B cell (primary cell): ENCODE measurements at regions not wholly inside any gene's neighbourhood (a gene's known extent, or its start where the extent isn't known, plus 50 kb on each side); places are given as distances from the start of the nearest gene placed in this dataset.

Experiments used
- ATAC-seq: fragments of 200-7000 bp; cut with Tn5 transposase; one replicate; pipeline ENCODE4 v1.10.0; 2021; ENCODE audit warnings: low read depth, mild to moderate bottlenecking, moderate number of reproducible peaks, moderate library complexity
- CTCF ChIA-PET: fragments of 350-600 bp; sonication (Branson Sonifier 250); formaldehyde crosslinking; loops from one replicate; lab custom pipeline; 2021; ENCODE audit warnings: antibody characterized with exemption, inconsistent platforms; lab: Charles Lee
- POLR2A ChIA-PET: fragments of 350-600 bp; sonication (Branson Sonifier 250); formaldehyde crosslinking; loops from one replicate; lab custom pipeline; 2021; ENCODE audit warnings: antibody characterized with exemption; lab: Charles Lee
- DNase-seq: peaks from one replicate; pipeline ENCODE4 v3.0.0; 2013
- H2AFZ ChIP-seq: 2 replicates; pipeline ENCODE4 v1.6.1; 2012; ENCODE audit warnings: mild to moderate bottlenecking, low read depth, low read length; ENCODE audit not compliant: insufficient read depth, poor library complexity, severe bottlenecking
- H3K27ac ChIP-seq, 2 donors: 1 replicate in 1 of 2; 2 replicates in 1 of 2; pipeline ENCODE4 v1.5.1; 2012 to 2013; ENCODE audit warnings: low read length in 2 of 2, mild to moderate bottlenecking in 2 of 2, moderate library complexity in 1 of 2
- H3K27me3 ChIP-seq, 4 experiments: fragments of 200-600 bp in 1 of 4; sonication (generic) in 1 of 4; replicated peaks in 1 of 4; 1 replicate in 2 of 4; 2 replicates in 2 of 4; pipeline versions ENCODE4 v1.6.1 to v1.7.0; 2013 to 2016; ENCODE audit warnings: low read length in 3 of 4, mild to moderate bottlenecking in 2 of 4, mixed read lengths in 1 of 4, moderate library complexity in 1 of 4; ENCODE audit not compliant: insufficient read depth in 4 of 4, control insufficient read depth in 3 of 4; ENCODE audit errors: control extremely low read depth in 1 of 4
- H3K36me3 ChIP-seq, 2 experiments: replicated peaks in 1 of 2; 1 replicate in 1 of 2; 2 replicates in 1 of 2; pipeline versions ENCODE4 v1.6.1 to v1.7.1; 2013; ENCODE audit warnings: low read length in 1 of 2; ENCODE audit not compliant: insufficient read depth in 2 of 2, control insufficient read depth in 1 of 2; ENCODE audit errors: control extremely low read depth in 1 of 2, extremely low read depth in 1 of 2
- H3K4me1 ChIP-seq, 2 donors: fragments of 200-600 bp in 1 of 2; sonication (generic) in 1 of 2; 1 replicate in 1 of 2; 2 replicates in 1 of 2; pipeline versions ENCODE4 v1.5.1 to v1.6.1; 2013 to 2017; ENCODE audit warnings: low read length in 2 of 2; ENCODE audit not compliant: control insufficient read depth in 2 of 2, insufficient read depth in 2 of 2
- H3K4me2 ChIP-seq: replicated peaks from 2 replicates; pipeline ENCODE3; 2012; ENCODE audit warnings: mild to moderate bottlenecking, low read depth, low read length; ENCODE audit not compliant: poor library complexity, severe bottlenecking
- H3K4me3 ChIP-seq, 5 experiments: fragments of 200-600 bp in 1 of 5; sonication (generic) in 1 of 5; 1 replicate in 3 of 5; 2 replicates in 2 of 5; pipeline versions ENCODE4 v1.5.1 to v1.7.0; 2011 to 2016; ENCODE audit warnings: low read length in 4 of 5, mild to moderate bottlenecking in 4 of 5, low read depth in 2 of 5, control low read depth in 1 of 5, moderate library complexity in 1 of 5; ENCODE audit not compliant: insufficient read depth in 1 of 5; ENCODE audit errors: control extremely low read depth in 1 of 5, extremely low read depth in 1 of 5
- H3K79me2 ChIP-seq: fragments of 200-600 bp; sonication (generic); one replicate; pipeline ENCODE4 v1.6.0; 2016; ENCODE audit warnings: low read length; ENCODE audit not compliant: control insufficient read depth, insufficient read depth
- H3K9ac ChIP-seq: fragments of 200-600 bp; sonication (generic); 2 replicates; pipeline ENCODE4 v1.6.1; 2017; ENCODE audit warnings: mild to moderate bottlenecking, low read length, moderate library complexity
- H3K9me3 ChIP-seq, 3 donors: one replicate each; pipeline versions ENCODE4 v1.6.1 to v1.7.1; 2013; ENCODE audit warnings: low read length in 2 of 3; ENCODE audit not compliant: control insufficient read depth in 2 of 3, insufficient read depth in 1 of 3; ENCODE audit errors: control extremely low read depth in 1 of 3
- H4K20me1 ChIP-seq: 2 replicates; pipeline ENCODE4 v1.6.0; 2012; ENCODE audit warnings: mild to moderate bottlenecking, low read length; ENCODE audit not compliant: insufficient read depth, control insufficient read depth, poor library complexity, severe bottlenecking
- H3K27ac Mint-ChIP-seq: one replicate; pipeline ENCODE4 v1.8.0; 2021; ENCODE audit warnings: mixed read lengths
- H3K27me3 Mint-ChIP-seq: one replicate; pipeline ENCODE4 v1.8.0; 2021; ENCODE audit warnings: mixed read lengths
- H3K4me1 Mint-ChIP-seq: one replicate; pipeline ENCODE4 v1.8.0; 2021; ENCODE audit warnings: mixed read lengths
- H3K4me3 Mint-ChIP-seq: one replicate; pipeline ENCODE4 v1.8.0; 2021; ENCODE audit warnings: mixed read lengths
- H3K9me3 Mint-ChIP-seq: one replicate; pipeline ENCODE4 v1.8.0; 2022; ENCODE audit warnings: mixed read lengths; ENCODE audit not compliant: insufficient read depth
- CTCF ChIP-seq: fragments of 200-600 bp; IDR thresholded peaks from one replicate; pipeline ENCODE4 v1.8.0; 2022; ENCODE audit warnings: antibody characterized with exemption, mild to moderate bottlenecking
- EZH2 ChIP-seq: IDR thresholded peaks from 2 replicates; pipeline ENCODE4 v1.6.1; 2012; ENCODE audit warnings: borderline replicate concordance, low read depth, mild to moderate bottlenecking, moderate library complexity, low read length; ENCODE audit not compliant: insufficient read depth, poor library complexity, severe bottlenecking
- WGBS: methylation state at CpG from one replicate; pipeline ENCODE4 v1.1.5; 2013; ENCODE audit warnings: missing lambda C conversion rate; ENCODE audit not compliant: insufficient coverage; 5-methylcytosine and 5-hydroxymethylcytosine counted together
- intact Hi-C: fragments of 100-400 bp; cut with micrococcal nuclease; formaldehyde crosslinking; loops from one replicate; pipeline ENCODE4 v1.10.0; 2022

GRCh38 chr2:136179602-136179975, 61.6 kb upstream of the CXCR4 start:
- H2AFZ ChIP-seq = no peak overlapping the region
- no peak overlapping the region for H3K4me3 ChIP-seq
- CTCF ChIA-PET = no interaction called here
- Mint-ChIP-seq H3K4me3 (no peak overlapping the region), H3K4me1 (peaks cover 26% of the 10 kb centered on the region), H3K27me3 (no peaks in the 10 kb centered on the region), H3K27ac (no peak overlapping the region), H3K9me3 (no peaks in the 10 kb centered on the region)
- intact Hi-C loops = no loop called here
- peaks cover 0 to 6% of the 10 kb centered on the region in 2 donors for H3K4me1 ChIP-seq
- POLR2A ChIA-PET = no interaction called here
- H3K27ac ChIP-seq = no peak overlapping the region
- H3K9ac ChIP-seq = no peak overlapping the region
- H3K79me2 ChIP-seq = no peaks in the 10 kb centered on the region
- no peaks in the 10 kb centered on the region for H3K36me3 ChIP-seq
- no peaks in the 10 kb centered on the region for H4K20me1 ChIP-seq
- TF ChIP-seq CTCF = no peak
- no peak for TF ChIP-seq EZH2
- no peaks in the 10 kb centered on the region for H3K27me3 ChIP-seq
- peaks cover 0 to 20% (median 14%) of the 10 kb centered on the region in 3 donors for H3K9me3 ChIP-seq
- H3K4me2 ChIP-seq = no peak overlapping the region
- no peak for DNase-seq
- ATAC-seq = no peak

GRCh38 chr2:136178941-136179601, 61.1 kb upstream of the CXCR4 start:
- TF ChIP-seq EZH2 (no peak), CTCF (no peak)
- H3K27me3 Mint-ChIP-seq = no peaks in the 10 kb centered on the region
- H3K79me2 ChIP-seq = no peaks in the 10 kb centered on the region
- peaks cover 0 to 6% of the 10 kb centered on the region in 2 donors for H3K4me1 ChIP-seq
- no peak overlapping the region for H3K27ac ChIP-seq
- H3K9me3 ChIP-seq = peaks cover 0 to 20% (median 14%) of the 10 kb centered on the region in 3 donors
- no peak for ATAC-seq
- no peaks in the 10 kb centered on the region for H3K36me3 ChIP-seq
- H3K9me3 Mint-ChIP-seq = no peaks in the 10 kb centered on the region
- H3K4me3 ChIP-seq = no peak overlapping the region
- no peak overlapping the region for H3K4me3 Mint-ChIP-seq
- no peaks in the 10 kb centered on the region for H3K27me3 ChIP-seq
- DNase-seq = no peak
- CTCF ChIA-PET = interaction anchor here (1.4 kb wide), 1 partner anchor 10 kb away, joined by 4 read pairs; no protein-coding TSS in a partner anchor
- intact Hi-C loops = no loop called here
- H3K4me1 Mint-ChIP-seq = peaks cover 26% of the 10 kb centered on the region
- no peak overlapping the region for H2AFZ ChIP-seq
- no peak overlapping the region for H3K4me2 ChIP-seq
- 85% methylated on average over 1 of the region's 3 CpGs for WGBS
- H3K9ac ChIP-seq = no peak overlapping the region
- no peaks in the 10 kb centered on the region for H4K20me1 ChIP-seq
- no peak overlapping the region for H3K27ac Mint-ChIP-seq
- POLR2A ChIA-PET = no interaction called here
